PFSK-1 (cell line): ENCODE measurements at regions not wholly inside any gene's neighbourhood (a gene's known extent, or its start where the extent isn't known, plus 50 kb on each side); places are given as distances from the start of the nearest gene placed in this dataset.

Source experiments
- POLR2AphosphoS5 ChIP-seq: IDR thresholded peaks from 2 replicates; pipeline ENCODE4 v1.6.1; 2012; ENCODE audit warnings: low read depth, mild to moderate bottlenecking, control low read depth, low read length, moderate library complexity
- REST ChIP-seq, 2 experiments: IDR thresholded peaks; 2 replicates each; pipeline versions ENCODE4 v1.6.1 to v1.8.0; 2011 to 2012; ENCODE audit warnings: low read depth in 2 of 2, low read length in 2 of 2, control low read depth in 1 of 2, inconsistent platforms in 1 of 2, mild to moderate bottlenecking in 1 of 2, moderate library complexity in 1 of 2; ENCODE audit not compliant: insufficient read depth in 1 of 2

- no peak for TF ChIP-seq REST (IDR thresholded peaks at IDR 0.05; ENCODE audit: insufficient read depth in 1 of 2, low read depth in 2 of 2, low read length in 2 of 2)
- no peak for TF ChIP-seq POLR2AphosphoS5
Observed at GRCh38 chr12:111068290-111068689, 147.9 kb upstream of the MYL2 start.
